WTC11 (cell line): ENCODE measurements at regions not wholly inside any gene's neighbourhood (a gene's known extent, or its start where the extent isn't known, plus 50 kb on each side); places are given as distances from the start of the nearest gene placed in this dataset.

Experiments
- ATAC-seq: fragments of 200-7000 bp; cut with Tn5 transposase; 2 replicates; pipeline ENCODE4 v1.10.0; 2021; ENCODE audit warnings: mild to moderate bottlenecking, moderate library complexity
- CTCF ChIA-PET: fragments of 300-600 bp; sonication (Branson Sonifier 250); formaldehyde crosslinking; loops from one replicate; lab custom pipeline; 2021; ENCODE audit warnings: antibody characterized with exemption; lab: Charles Lee
- POLR2A ChIA-PET: fragments of 350-600 bp; sonication (Branson Sonifier 250); formaldehyde crosslinking; loops from one replicate; lab custom pipeline; 2021; ENCODE audit warnings: antibody characterized with exemption; lab: Charles Lee
- DNase-seq: peaks from one replicate; pipeline ENCODE4 v3.0.0; 2021; ENCODE audit warnings: low spot score
- H3K27ac Mint-ChIP-seq: 2 replicates; pipeline ENCODE4 v1.8.0; 2021; ENCODE audit warnings: mixed read lengths
- H3K27me3 Mint-ChIP-seq: 2 replicates; pipeline ENCODE4 v1.8.0; 2021; ENCODE audit warnings: low read depth, mild to moderate bottlenecking, moderate library complexity, mixed read lengths
- H3K36me3 Mint-ChIP-seq: 2 replicates; pipeline ENCODE4 v1.8.0; 2021; ENCODE audit warnings: mixed read lengths
- H3K4me1 Mint-ChIP-seq: 2 replicates; pipeline ENCODE4 v1.8.0; 2022; ENCODE audit warnings: mixed read lengths
- H3K4me3 Mint-ChIP-seq: 2 replicates; pipeline ENCODE4 v1.8.0; 2021; ENCODE audit warnings: mild to moderate bottlenecking, moderate library complexity, mixed read lengths
- H3K9me3 Mint-ChIP-seq: 2 replicates; pipeline ENCODE4 v1.8.0; 2021; ENCODE audit warnings: mixed read lengths
- AR ChIP-seq: fragments of 250-450 bp; sonication (Bioruptor Pico); IDR thresholded peaks from 2 replicates; pipeline ENCODE4 v1.9.0; 2021; ENCODE audit warnings: mild to moderate bottlenecking
- ATF3 ChIP-seq: sonication (generic); formaldehyde crosslinking; conservative IDR thresholded peaks from 2 replicates; pipeline ENCODE4 v1.8.1; 2022; ENCODE audit warnings: mild to moderate bottlenecking, missing genetic modification reagents
- ATF6 ChIP-seq: sonication (generic); formaldehyde crosslinking; IDR thresholded peaks from 2 replicates; pipeline ENCODE4 v1.8.1; 2023; ENCODE audit warnings: mild to moderate bottlenecking, missing genetic modification reagents
- CBFB ChIP-seq: sonication (generic); formaldehyde crosslinking; IDR thresholded peaks from 2 replicates; pipeline ENCODE4 v1.8.1; 2022; ENCODE audit warnings: mild to moderate bottlenecking, low read depth, missing genetic modification reagents
- E2F5 ChIP-seq: sonication (generic); formaldehyde crosslinking; IDR thresholded peaks from 2 replicates; pipeline ENCODE4 v1.8.1; 2022; ENCODE audit warnings: mild to moderate bottlenecking, moderate library complexity, missing genetic modification reagents
- ERG ChIP-seq: fragments of 250-450 bp; sonication (Bioruptor Pico); IDR thresholded peaks from 2 replicates; pipeline ENCODE4 v1.8.0; 2021; ENCODE audit warnings: mild to moderate bottlenecking
- ESRRA ChIP-seq: sonication (generic); formaldehyde crosslinking; IDR thresholded peaks from 2 replicates; pipeline ENCODE4 v1.8.1; 2022; ENCODE audit warnings: mild to moderate bottlenecking, missing genetic modification reagents, borderline replicate concordance
- FOXJ3 ChIP-seq: sonication (generic); formaldehyde crosslinking; IDR thresholded peaks from 2 replicates; pipeline ENCODE4 v1.9.0; 2021; ENCODE audit warnings: missing genetic modification reagents, mild to moderate bottlenecking, borderline replicate concordance
- IRF2 ChIP-seq: sonication (generic); formaldehyde crosslinking; IDR thresholded peaks from 2 replicates; pipeline ENCODE4 v1.8.0; 2022; ENCODE audit warnings: low read depth, missing genetic modification reagents, borderline replicate concordance
- MYBL2 ChIP-seq: sonication (generic); formaldehyde crosslinking; IDR thresholded peaks from 2 replicates; pipeline ENCODE4 v1.8.1; 2023; ENCODE audit warnings: mild to moderate bottlenecking, moderate library complexity, missing genetic modification reagents
- PRDM15 ChIP-seq: sonication (generic); formaldehyde crosslinking; IDR thresholded peaks from 2 replicates; pipeline ENCODE4 v1.8.0; 2022; ENCODE audit warnings: missing genetic modification reagents
- RORB ChIP-seq: fragments of 250-450 bp; sonication (Bioruptor Pico); IDR thresholded peaks from 2 replicates; pipeline ENCODE4 v1.9.0; 2021; ENCODE audit warnings: mild to moderate bottlenecking
- SMAD4 ChIP-seq: sonication (generic); formaldehyde crosslinking; IDR thresholded peaks from 2 replicates; pipeline ENCODE4 v1.8.0; 2022; ENCODE audit warnings: mild to moderate bottlenecking, missing genetic modification reagents
- SP1 ChIP-seq: sonication (generic); formaldehyde crosslinking; conservative IDR thresholded peaks from 2 replicates; pipeline ENCODE4 v1.8.1; 2022; ENCODE audit warnings: missing genetic modification reagents
- ZBTB21 ChIP-seq: sonication (generic); formaldehyde crosslinking; IDR thresholded peaks from 2 replicates; pipeline ENCODE4 v1.8.1; 2023; ENCODE audit warnings: mild to moderate bottlenecking, missing genetic modification reagents, borderline replicate concordance
- ZMAT4 ChIP-seq: fragments of 250-450 bp; sonication (Bioruptor Pico); IDR thresholded peaks from 2 replicates; pipeline ENCODE4 v1.9.0; 2021; ENCODE audit warnings: mild to moderate bottlenecking
- ZNF317 ChIP-seq: sonication (generic); formaldehyde crosslinking; IDR thresholded peaks from 2 replicates; pipeline ENCODE4 v1.8.1; 2023; ENCODE audit warnings: low read depth, mild to moderate bottlenecking, moderate library complexity, missing genetic modification reagents, borderline replicate concordance
- ZNF671 ChIP-seq: fragments of 250-450 bp; sonication (Bioruptor Pico); IDR thresholded peaks from 2 replicates; pipeline ENCODE4 v1.8.0; 2021; ENCODE audit warnings: mild to moderate bottlenecking

GRCh38 chr21:35142036-35142815 is 93.1 kb upstream of the RUNX1 start:
- Mint-ChIP-seq H3K4me1 (no peaks in the 10 kb centered on the region), H3K27ac (no peak overlapping the region), H3K27me3 (no peaks in the 10 kb centered on the region), H3K36me3 (no peaks in the 10 kb centered on the region), H3K4me3 (no peak overlapping the region), H3K9me3 (no peaks in the 10 kb centered on the region; the same call in 1 of the 2 replicates)
- ChIA-PET POLR2A (no interaction called here), CTCF (no interaction called here)
- no peak for TF ChIP-seq ZNF317 (CRISPR knock-in tag)
- TF ChIP-seq AR = no peak
- no peak for TF ChIP-seq ERG (CRISPR knock-in tag)
- TF ChIP-seq ZNF671 (CRISPR knock-in tag) = no peak
- TF ChIP-seq PRDM15 (CRISPR knock-in tag) = no peak
- TF ChIP-seq E2F5 = no peak
- TF ChIP-seq IRF2 (CRISPR knock-in tag) = no peak
- TF ChIP-seq ATF3 (CRISPR knock-in tag) = no peak
- TF ChIP-seq ZMAT4 (CRISPR knock-in tag) = no peak
- TF ChIP-seq CBFB = no peak
- TF ChIP-seq FOXJ3 = no peak
- no peak for TF ChIP-seq ESRRA
- no peak for TF ChIP-seq MYBL2
- no peak for TF ChIP-seq SP1 (CRISPR knock-in tag)
- no peak for TF ChIP-seq RORB (CRISPR knock-in tag)
- TF ChIP-seq ZBTB21 (CRISPR knock-in tag) = no peak
- TF ChIP-seq ATF6 (CRISPR knock-in tag) = no peak
- no peak for TF ChIP-seq SMAD4 (CRISPR knock-in tag)
- DNase-seq = no peak
- no peak for ATAC-seq
